Upper lobe of left lung (tissue), 6 donors: ENCODE measurements at regions not wholly inside any gene's neighbourhood (a gene's known extent, or its start where the extent isn't known, plus 50 kb on each side); places are given as distances from the start of the nearest gene placed in this dataset.

Experiments
- ATAC-seq, 2 donors: fragments of 200-7000 bp; cut with Tn5 transposase; one replicate each; pipeline ENCODE4 v1.9.1; 2022; ENCODE audit warnings: mild to moderate bottlenecking in 2 of 2, moderate library complexity in 2 of 2; ENCODE audit not compliant: low FRiP score in 2 of 2
- DNase-seq, 2 donors: peaks; one replicate each; pipeline ENCODE4 v3.0.0-alpha.2; 2019 to 2020
- H3K27ac ChIP-seq, 4 donors: fragments of 200-600 bp; sonication (generic); one replicate each; pipeline ENCODE4 v1.5.1; 2016 to 2019
- H3K27me3 ChIP-seq, 4 donors: fragments of 200-600 bp; sonication (generic); one replicate each; pipeline ENCODE4 v1.5.1; 2017 to 2019
- H3K36me3 ChIP-seq, 4 donors: fragments of 200-600 bp; sonication (generic); one replicate each; pipeline ENCODE4 v1.5.1; 2016 to 2019
- H3K4me1 ChIP-seq, 4 donors: fragments of 200-600 bp; sonication (generic); one replicate each; pipeline ENCODE4 v1.5.1; 2018 to 2019
- H3K4me3 ChIP-seq, 4 donors: fragments of 200-600 bp; sonication (generic); one replicate each; pipeline ENCODE4 v1.5.1; 2017 to 2019; ENCODE audit warnings: mild to moderate bottlenecking in 2 of 4, moderate library complexity in 1 of 4
- H3K9me3 ChIP-seq, 4 donors: fragments of 200-600 bp; sonication (generic); one replicate each; pipeline ENCODE4 v1.5.1; 2018 to 2019
- EP300 ChIP-seq, 4 donors: sonication (generic); formaldehyde crosslinking; IDR thresholded peaks; one replicate each; pipeline ENCODE4 v1.5.1; 2017; ENCODE audit warnings: antibody characterized with exemption in 4 of 4, control low read depth in 2 of 4
- POLR2A ChIP-seq, 4 donors: fragments of 450-650 bp; IDR thresholded peaks; one replicate each; pipeline ENCODE4 v1.5.1; 2016 to 2017; ENCODE audit warnings: antibody characterized with exemption in 4 of 4, mild to moderate bottlenecking in 2 of 4
- POLR2AphosphoS5 ChIP-seq, 2 donors: sonication (generic); formaldehyde crosslinking; IDR thresholded peaks; one replicate each; pipeline ENCODE4 v1.5.1; 2017; ENCODE audit warnings: antibody characterized with exemption in 2 of 2
- WGBS, 2 donors: methylation state at CpG; one replicate each; pipeline ENCODE4 v1.1.5; 2017 to 2018; 5-methylcytosine and 5-hydroxymethylcytosine counted together
- TF ChIP-seq, protein P1 (sequence below), 6 experiments: fragments of 450-650 bp in 4 of 6; fragments of 200-600 bp in 2 of 6; sonication (generic) in 2 of 6; IDR thresholded peaks; one replicate each; pipeline ENCODE4 v1.5.1; 2016 to 2019; ENCODE audit warnings: antibody characterized with exemption in 6 of 6
- donor health status: DM: no; HTN: no; CAD: no; lungs with moderate emphysema.
- donor health status: DM: no; HTN: yes; CAD: no; lungs with severe emphysema.

DNA sequence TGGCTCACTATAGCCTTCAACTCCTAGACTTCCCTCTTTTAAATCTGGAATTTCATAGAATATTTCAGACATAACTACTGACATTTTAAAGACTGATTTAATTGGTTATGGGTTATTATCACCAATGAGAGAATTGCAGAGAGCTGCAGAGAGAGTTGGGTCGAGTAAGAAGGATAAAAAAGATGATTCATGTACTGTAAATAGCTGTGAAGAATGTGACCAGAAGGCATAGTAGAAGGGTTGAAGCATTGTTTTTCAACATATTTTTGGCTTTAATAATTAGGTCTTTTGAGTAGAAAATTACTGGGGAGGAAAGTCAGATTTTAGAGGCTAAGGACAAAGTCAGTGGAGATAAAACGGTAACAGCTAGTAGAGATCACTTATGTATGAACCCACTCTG, 503.2 kb upstream of the SLC8A1 start:
- ATAC-seq (no peak), DNase-seq (no peak)
- H3K9me3 ChIP-seq: no peaks in the 10 kb centered on the region
- H3K36me3 ChIP-seq: no peaks in the 10 kb centered on the region
- no peaks in the 10 kb centered on the region for H3K27me3 ChIP-seq
- H3K27ac ChIP-seq: no peak overlapping the region
- WGBS, 2 donors: 81 to 82% methylated on average over 2 of the region's 2 CpGs
- H3K4me1 ChIP-seq: no peaks in the 10 kb centered on the region
- no peak for TF ChIP-seq EP300 (IDR thresholded peaks at IDR 0.05)
- TF ChIP-seq, protein P1, sequence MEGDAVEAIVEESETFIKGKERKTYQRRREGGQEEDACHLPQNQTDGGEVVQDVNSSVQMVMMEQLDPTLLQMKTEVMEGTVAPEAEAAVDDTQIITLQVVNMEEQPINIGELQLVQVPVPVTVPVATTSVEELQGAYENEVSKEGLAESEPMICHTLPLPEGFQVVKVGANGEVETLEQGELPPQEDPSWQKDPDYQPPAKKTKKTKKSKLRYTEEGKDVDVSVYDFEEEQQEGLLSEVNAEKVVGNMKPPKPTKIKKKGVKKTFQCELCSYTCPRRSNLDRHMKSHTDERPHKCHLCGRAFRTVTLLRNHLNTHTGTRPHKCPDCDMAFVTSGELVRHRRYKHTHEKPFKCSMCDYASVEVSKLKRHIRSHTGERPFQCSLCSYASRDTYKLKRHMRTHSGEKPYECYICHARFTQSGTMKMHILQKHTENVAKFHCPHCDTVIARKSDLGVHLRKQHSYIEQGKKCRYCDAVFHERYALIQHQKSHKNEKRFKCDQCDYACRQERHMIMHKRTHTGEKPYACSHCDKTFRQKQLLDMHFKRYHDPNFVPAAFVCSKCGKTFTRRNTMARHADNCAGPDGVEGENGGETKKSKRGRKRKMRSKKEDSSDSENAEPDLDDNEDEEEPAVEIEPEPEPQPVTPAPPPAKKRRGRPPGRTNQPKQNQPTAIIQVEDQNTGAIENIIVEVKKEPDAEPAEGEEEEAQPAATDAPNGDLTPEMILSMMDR (IDR thresholded peaks at IDR 0.05): no peak
- no peak for TF ChIP-seq POLR2A (IDR thresholded peaks at IDR 0.05)
- no peak for TF ChIP-seq POLR2AphosphoS5 (IDR thresholded peaks at IDR 0.05)
- no peak overlapping the region for H3K4me3 ChIP-seq

DNA sequence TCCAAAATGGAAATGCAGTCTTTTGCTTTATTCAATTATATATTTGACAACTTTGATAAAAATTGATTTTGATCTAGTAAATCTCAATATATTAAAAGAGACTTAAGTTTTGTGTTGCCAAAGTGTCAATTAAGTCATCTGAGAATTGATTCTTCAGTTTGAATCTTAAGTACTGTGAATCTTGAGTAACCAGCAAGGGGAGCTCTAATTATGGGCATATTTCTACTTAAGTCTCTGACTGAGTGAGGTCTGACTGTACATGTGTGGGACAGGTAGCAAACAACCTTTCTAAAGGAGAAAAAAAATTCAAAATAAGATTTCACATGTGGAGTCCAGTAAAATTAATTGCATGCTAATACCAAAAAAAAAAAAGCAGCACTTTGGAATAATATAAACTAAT, 503.7 kb upstream of the SLC8A1 start:
- no peak overlapping the region for H3K4me3 ChIP-seq
- no peaks in the 10 kb centered on the region for H3K9me3 ChIP-seq
- ATAC-seq: no peak
- H3K27ac ChIP-seq: no peak overlapping the region
- DNase-seq: no peak
- TF ChIP-seq, protein P1 (IDR thresholded peaks at IDR 0.05): no peak
- TF ChIP-seq EP300 (IDR thresholded peaks at IDR 0.05): no peak
- no peak for TF ChIP-seq POLR2A (IDR thresholded peaks at IDR 0.05)
- TF ChIP-seq POLR2AphosphoS5 (IDR thresholded peaks at IDR 0.05): no peak
- H3K4me1 ChIP-seq: no peaks in the 10 kb centered on the region
- H3K36me3 ChIP-seq: no peaks in the 10 kb centered on the region
- H3K27me3 ChIP-seq: no peaks in the 10 kb centered on the region

DNA sequence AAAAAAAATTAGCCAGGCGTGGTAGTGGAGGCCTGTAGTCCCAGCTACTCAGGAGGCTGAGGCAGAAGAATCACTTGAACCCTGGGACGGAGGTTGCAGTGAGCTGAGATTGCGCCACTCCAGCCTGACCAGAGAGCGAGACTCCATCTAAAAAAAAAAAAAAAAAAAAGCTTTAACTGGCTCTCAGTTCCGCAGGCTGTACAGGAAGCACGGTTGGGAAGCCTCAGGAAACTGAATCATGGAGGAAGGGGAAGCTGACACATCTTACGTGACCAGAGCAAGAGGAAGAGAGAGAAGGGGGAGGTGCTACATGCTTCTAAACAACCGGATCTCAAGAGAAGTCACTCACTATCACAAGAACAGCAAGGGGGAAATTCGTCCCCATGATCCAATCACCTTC, 505.6 kb upstream of the SLC8A1 start:
- no peaks in the 10 kb centered on the region for H3K27me3 ChIP-seq
- H3K4me3 ChIP-seq: no peak overlapping the region
- ATAC-seq (peak in 1 of 2 donors; percentile 58), DNase-seq (peak in 1 of 2 donors; percentile 22)
- H3K36me3 ChIP-seq: no peaks in the 10 kb centered on the region
- no peaks in the 10 kb centered on the region for H3K4me1 ChIP-seq
- H3K27ac ChIP-seq: peak overlapping the region in 1 of 4 donors; percentile 22
- TF ChIP-seq, protein P1 (IDR thresholded peaks at IDR 0.05): no peak
- TF ChIP-seq POLR2AphosphoS5 (IDR thresholded peaks at IDR 0.05): no peak
- TF ChIP-seq EP300 (IDR thresholded peaks at IDR 0.05): no peak
- TF ChIP-seq POLR2A (IDR thresholded peaks at IDR 0.05): no peak
- WGBS, 2 donors: 52 to 53% methylated on average over 9 of the region's 9 CpGs
- no peaks in the 10 kb centered on the region for H3K9me3 ChIP-seq

DNA sequence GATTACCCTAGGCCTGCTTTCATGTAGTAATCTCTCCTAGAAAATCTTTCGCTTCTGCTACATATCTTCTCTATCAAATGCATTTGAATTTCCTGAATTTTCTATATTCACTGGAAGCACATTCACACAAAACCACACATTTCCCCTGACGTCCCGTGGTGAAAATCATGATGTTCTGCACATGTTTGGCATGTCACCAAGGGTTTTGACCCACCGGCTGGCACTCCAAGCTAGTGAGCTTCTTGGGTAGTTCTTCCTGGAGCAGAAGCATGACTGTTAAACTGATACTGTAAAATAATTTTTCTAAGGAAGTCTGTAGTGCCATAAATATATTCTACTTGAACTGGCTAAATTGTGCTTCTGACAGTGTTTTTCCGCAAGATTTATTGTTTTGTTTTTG, 510.1 kb upstream of the SLC8A1 start:
- no peak overlapping the region for H3K4me3 ChIP-seq
- ATAC-seq: no peak
- no peak overlapping the region for H3K27ac ChIP-seq
- H3K9me3 ChIP-seq: no peaks in the 10 kb centered on the region
- DNase-seq: no peak
- TF ChIP-seq, protein P1 (IDR thresholded peaks at IDR 0.05): no peak
- no peak for TF ChIP-seq POLR2AphosphoS5 (IDR thresholded peaks at IDR 0.05)
- TF ChIP-seq EP300 (IDR thresholded peaks at IDR 0.05): no peak
- no peak for TF ChIP-seq POLR2A (IDR thresholded peaks at IDR 0.05)
- H3K36me3 ChIP-seq: no peaks in the 10 kb centered on the region
- WGBS, 2 donors: 44 to 51% methylated on average over 5 of the region's 5 CpGs
- H3K4me1 ChIP-seq: no peaks in the 10 kb centered on the region
- no peaks in the 10 kb centered on the region for H3K27me3 ChIP-seq

DNA sequence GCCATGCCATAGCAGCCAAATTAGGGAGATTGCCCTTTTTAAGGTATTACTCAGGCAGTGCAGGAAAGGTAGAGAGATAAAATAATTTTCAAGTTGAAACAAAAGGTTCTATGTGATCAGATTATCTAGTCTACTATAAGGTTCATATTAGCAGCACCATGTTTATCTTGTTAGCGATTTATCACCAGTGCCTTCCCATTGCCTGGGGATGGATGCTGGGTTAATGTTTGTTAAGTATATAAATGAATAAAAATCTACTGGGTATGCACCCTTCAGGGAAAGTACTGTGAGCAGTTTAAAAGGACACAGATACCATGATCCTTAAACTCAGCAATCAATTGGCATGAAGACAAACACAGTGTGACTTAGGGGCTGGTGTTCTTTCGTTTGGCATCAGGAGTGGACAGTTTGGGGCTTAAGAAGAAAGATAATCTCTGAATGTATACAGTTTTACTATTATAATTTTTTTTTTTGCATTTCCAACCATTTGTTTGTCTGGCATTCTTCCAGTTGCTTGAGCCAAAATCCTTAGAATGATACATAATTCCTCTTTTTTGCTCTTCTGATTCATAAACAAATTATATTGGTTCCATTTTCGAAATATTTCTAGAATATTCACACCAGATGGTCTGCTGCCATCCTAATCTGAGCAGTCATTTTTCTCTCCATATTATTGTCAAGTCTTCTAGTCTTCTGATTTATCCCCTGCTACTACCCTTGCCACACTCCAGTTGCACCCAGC, 512.8 kb upstream of the SLC8A1 start:
- Histone ChIP-seq H3K27me3 (no peaks in the 10 kb centered on the region), H3K4me3 (no peak overlapping the region), H3K9me3 (no peaks in the 10 kb centered on the region), H3K36me3 (no peaks in the 10 kb centered on the region), H3K4me1 (no peaks in the 10 kb centered on the region), H3K27ac (no peak overlapping the region)
- 70 to 81% methylated on average over 3 of the region's 3 CpGs for WGBS, 2 donors
- no peak for TF ChIP-seq POLR2AphosphoS5 (IDR thresholded peaks at IDR 0.05)
- TF ChIP-seq EP300 (IDR thresholded peaks at IDR 0.05): no peak
- no peak for TF ChIP-seq POLR2A (IDR thresholded peaks at IDR 0.05)
- TF ChIP-seq, protein P1 (IDR thresholded peaks at IDR 0.05): no peak
- no peak for DNase-seq
- no peak for ATAC-seq
